ENCODE measurements at regions not wholly inside any gene's neighbourhood (a gene's known extent, or its start where the extent isn't known, plus 50 kb on each side); places are given as distances from the start of the nearest gene placed in this dataset.

DNA sequence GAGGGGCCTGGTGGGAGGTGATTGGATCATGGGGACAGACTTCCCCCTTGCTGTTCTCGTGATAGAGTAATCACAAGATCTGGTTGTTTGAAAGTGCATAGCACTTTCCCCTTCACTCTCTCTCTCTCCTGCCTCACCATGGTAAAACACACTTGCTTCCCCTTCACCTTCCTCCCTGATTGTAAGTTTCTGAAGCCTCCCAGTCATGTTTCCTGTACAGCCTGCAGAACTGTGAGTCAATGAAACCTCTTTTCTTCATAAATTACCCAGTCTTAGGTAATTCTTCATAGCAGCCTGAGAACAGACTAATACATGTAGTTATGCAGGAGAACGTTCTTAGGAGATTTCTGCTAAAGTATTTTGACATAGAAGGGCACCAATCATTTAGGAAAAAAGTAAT is 59.9 kb upstream of the FBXO28 start:
- no peak for TF ChIP-seq CTCF (IDR thresholded peaks at IDR 0.05)
- TF ChIP-seq POLR2A (IDR thresholded peaks at IDR 0.05): no peak

Measured in testis (tissue), 2 donors.